IPS-15b (cell line): ENCODE measurements at regions not wholly inside any gene's neighbourhood (a gene's known extent, or its start where the extent isn't known, plus 50 kb on each side); places are given as distances from the start of the nearest gene placed in this dataset.
"Not testable (repeated sequence)": the region's sequence is repeated elsewhere in the genome, so short reads cannot be mapped to it uniquely, and the experiment has no call there.

Source experiments
- H3K27me3 ChIP-seq: one replicate; pipeline ENCODE4 v1.6.1; 2013; ENCODE audit warnings: low read length; ENCODE audit not compliant: control insufficient read depth, insufficient read depth
- H3K36me3 ChIP-seq: one replicate; pipeline ENCODE4 v1.6.1; 2013; ENCODE audit warnings: low read length; ENCODE audit not compliant: control insufficient read depth, insufficient read depth
- H3K4me1 ChIP-seq: one replicate; pipeline ENCODE4 v1.6.1; 2013; ENCODE audit warnings: mild to moderate bottlenecking, low read length; ENCODE audit not compliant: control insufficient read depth, insufficient read depth
- H3K4me3 ChIP-seq: one replicate; pipeline ENCODE4 v1.5.1; 2013; ENCODE audit warnings: low read depth, low read length
- H3K9ac ChIP-seq: one replicate; pipeline ENCODE4 v1.6.1; 2013; ENCODE audit warnings: low read depth, mild to moderate bottlenecking, low read length
- H3K9me3 ChIP-seq: one replicate; pipeline ENCODE4 v1.6.1; 2013; ENCODE audit warnings: mild to moderate bottlenecking, low read length; ENCODE audit not compliant: control insufficient read depth, insufficient read depth

- no peak overlapping the region for H3K9ac ChIP-seq
- H3K27me3 ChIP-seq = no peaks in the 10 kb centered on the region
- H3K4me3 ChIP-seq = no peak overlapping the region
- no peaks in the 10 kb centered on the region for H3K36me3 ChIP-seq
- peaks cover 4% of the 10 kb centered on the region for H3K4me1 ChIP-seq
- peaks cover 3% of the 10 kb centered on the region for H3K9me3 ChIP-seq
Measured at GRCh38 chr3:110620118-110620517, 451.5 kb upstream of the NECTIN3 start.

- H3K9ac ChIP-seq = no peak overlapping the region
- no peaks in the 10 kb centered on the region for H3K27me3 ChIP-seq
- H3K36me3 ChIP-seq = no peaks in the 10 kb centered on the region
- peaks cover 7% of the 10 kb centered on the region for H3K4me1 ChIP-seq
- peaks cover 3% of the 10 kb centered on the region for H3K9me3 ChIP-seq
- H3K4me3 ChIP-seq = no peak overlapping the region
Measured at GRCh38 chr3:110623571-110623970, 448.0 kb upstream of the NECTIN3 start.

- Histone ChIP-seq H3K9me3 (peaks cover 3% of the 10 kb centered on the region), H3K4me3 (no peak overlapping the region), H3K36me3 (no peaks in the 10 kb centered on the region), H3K27me3 (no peaks in the 10 kb centered on the region), H3K4me1 (peaks cover 7% of the 10 kb centered on the region), H3K9ac (no peak overlapping the region)
Measured at GRCh38 chr3:110624576-110624975, 447.0 kb upstream of the NECTIN3 start.

- H3K9me3 ChIP-seq = peaks cover 3% of the 10 kb centered on the region
- no peak overlapping the region for H3K9ac ChIP-seq
- H3K4me1 ChIP-seq = peaks cover 7% of the 10 kb centered on the region
- no peaks in the 10 kb centered on the region for H3K27me3 ChIP-seq
- H3K4me3 ChIP-seq = no peak overlapping the region
- H3K36me3 ChIP-seq = no peaks in the 10 kb centered on the region
Measured at GRCh38 chr3:110625201-110625747, 446.3 kb upstream of the NECTIN3 start.

- H3K9ac ChIP-seq, H3K27me3 ChIP-seq, H3K9me3 ChIP-seq, H3K4me3 ChIP-seq, H3K36me3 ChIP-seq, H3K4me1 ChIP-seq: not testable (repeated sequence)
Measured at GRCh38 chr3:110626652-110627111, 444.9 kb upstream of the NECTIN3 start.

- H3K4me1 ChIP-seq = peaks cover 7% of the 10 kb centered on the region
- H3K36me3 ChIP-seq = no peaks in the 10 kb centered on the region
- H3K9ac ChIP-seq = no peak overlapping the region
- no peaks in the 10 kb centered on the region for H3K27me3 ChIP-seq
- no peak overlapping the region for H3K4me3 ChIP-seq
- no peaks in the 10 kb centered on the region for H3K9me3 ChIP-seq
Measured at GRCh38 chr3:110628650-110629301, 442.8 kb upstream of the NECTIN3 start.

- Histone ChIP-seq H3K4me1 (peaks cover 5% of the 10 kb centered on the region), H3K27me3 (no peaks in the 10 kb centered on the region), H3K9ac (no peak overlapping the region), H3K9me3 (no peaks in the 10 kb centered on the region), H3K36me3 (no peaks in the 10 kb centered on the region), H3K4me3 (no peak overlapping the region)
Measured at GRCh38 chr3:110629917-110630316, 441.7 kb upstream of the NECTIN3 start.

GRCh38 chr3:110644203-110644602 is 427.4 kb upstream of the NECTIN3 start:
- no peaks in the 10 kb centered on the region for H3K27me3 ChIP-seq
- H3K4me1 ChIP-seq = no peaks in the 10 kb centered on the region
- H3K36me3 ChIP-seq = no peaks in the 10 kb centered on the region
- no peaks in the 10 kb centered on the region for H3K9me3 ChIP-seq
- no peak overlapping the region for H3K9ac ChIP-seq
- no peak overlapping the region for H3K4me3 ChIP-seq

- Histone ChIP-seq H3K36me3 (no peaks in the 10 kb centered on the region), H3K9ac (no peak overlapping the region), H3K9me3 (no peaks in the 10 kb centered on the region), H3K4me1 (no peaks in the 10 kb centered on the region), H3K27me3 (no peaks in the 10 kb centered on the region), H3K4me3 (no peak overlapping the region)
Measured at GRCh38 chr3:110646055-110646454, 425.6 kb upstream of the NECTIN3 start.

GRCh38 chr3:110646496-110646895 is 425.1 kb upstream of the NECTIN3 start:
- no peaks in the 10 kb centered on the region for H3K4me1 ChIP-seq
- no peaks in the 10 kb centered on the region for H3K27me3 ChIP-seq
- no peak overlapping the region for H3K4me3 ChIP-seq
- no peaks in the 10 kb centered on the region for H3K36me3 ChIP-seq
- no peak overlapping the region for H3K9ac ChIP-seq
- H3K9me3 ChIP-seq = no peaks in the 10 kb centered on the region

- no peaks in the 10 kb centered on the region for H3K36me3 ChIP-seq
- H3K4me3 ChIP-seq = no peak overlapping the region
- no peaks in the 10 kb centered on the region for H3K27me3 ChIP-seq
- no peak overlapping the region for H3K9ac ChIP-seq
- no peaks in the 10 kb centered on the region for H3K9me3 ChIP-seq
- no peaks in the 10 kb centered on the region for H3K4me1 ChIP-seq
Measured at GRCh38 chr3:110647586-110647985, 424.0 kb upstream of the NECTIN3 start.

- Histone ChIP-seq H3K36me3 (no peaks in the 10 kb centered on the region), H3K27me3 (no peaks in the 10 kb centered on the region), H3K4me3 (no peak overlapping the region), H3K4me1 (no peaks in the 10 kb centered on the region), H3K9ac (no peak overlapping the region), H3K9me3 (no peaks in the 10 kb centered on the region)
Measured at GRCh38 chr3:110650741-110651140, 420.9 kb upstream of the NECTIN3 start.
